HepG2 (cell line): ENCODE measurements at regions not wholly inside any gene's neighbourhood (a gene's known extent, or its start where the extent isn't known, plus 50 kb on each side); places are given as distances from the start of the nearest gene placed in this dataset.

ENCODE experiments used
- ATAC-seq: fragments of 200-7000 bp; cut with Tn5 transposase; 3 replicates; pipeline ENCODE4 v1.9.1; 2020; ENCODE audit warnings: mild to moderate bottlenecking, moderate library complexity
- BruUV-seq: library from RNA; stranded (reverse); fragments of 400-500 nt; replicated peaks from 2 replicates; lab custom pipeline; 2021; lab: Mats Ljungman, UMichigan
- CTCF ChIA-PET: fragments of 300-600 bp; formaldehyde crosslinking; extraction: SDS; loops from one replicate; lab custom pipeline; 2021; ENCODE audit warnings: low total read pairs, inconsistent platforms, low intra/inter-chr PET ratio; lab: Yijun Ruan, JAX
- POLR2A ChIA-PET: fragments of 350-600 bp; sonication (Branson Sonifier 250); formaldehyde crosslinking; loops from one replicate; lab custom pipeline; 2020; ENCODE audit warnings: antibody characterized with exemption, inconsistent platforms; lab: Yijun Ruan, JAX
- DNase-seq: peaks from one replicate; pipeline ENCODE4 v3.0.0-alpha.2; 2015; ENCODE audit warnings: low spot score
- FAIRE-seq: peaks from 3 replicates; lab custom pipeline; 2011; peaks lifted over from hg19 to GRCh38; lab: Jason Lieb, UNC
- H2AFZ ChIP-seq: one replicate; pipeline ENCODE4 v1.6.1; 2011; ENCODE audit warnings: low read length, inconsistent platforms
- H3K27ac ChIP-seq: fragments of 300-600 bp; 3 replicates; pipeline ENCODE4 v1.8.0; 2011; ENCODE audit warnings: mixed run types, mild to moderate bottlenecking, mixed read lengths, low read length, inconsistent platforms; ENCODE audit not compliant: insufficient read depth; ENCODE audit errors: extremely low read length
- H3K27me3 ChIP-seq, 2 experiments: fragments of 200-600 bp in 1 of 2; 2 replicates in 1 of 2; 3 replicates in 1 of 2; pipeline versions ENCODE4 v1.6.0 to v1.8.0; 2011; ENCODE audit warnings: low read length in 2 of 2, mild to moderate bottlenecking in 2 of 2, moderate library complexity in 2 of 2, inconsistent platforms in 1 of 2; ENCODE audit not compliant: insufficient read depth in 2 of 2, control insufficient read depth in 1 of 2
- H3K36me3 ChIP-seq, 2 experiments: fragments of 200-600 bp in 1 of 2; replicated peaks in 1 of 2; 2 replicates in 1 of 2; 3 replicates in 1 of 2; pipeline versions ENCODE4 v1.5.1 to v1.8.0; 2011; ENCODE audit warnings: low read length in 2 of 2, inconsistent platforms in 1 of 2; ENCODE audit not compliant: insufficient read depth in 2 of 2, control insufficient read depth in 1 of 2
- H3K4me1 ChIP-seq: 2 replicates; pipeline ENCODE4 v1.5.1; 2012; ENCODE audit warnings: low read length, inconsistent platforms; ENCODE audit not compliant: insufficient read depth
- H3K4me2 ChIP-seq: 2 replicates; pipeline ENCODE4 v1.6.0; 2011; ENCODE audit warnings: low read depth, low read length, inconsistent platforms
- H3K4me3 ChIP-seq, 3 experiments: fragments of 200-600 bp in 1 of 3; sonication (generic), shearing (Covaris generic) in 1 of 3; replicated peaks in 1 of 3; 2 replicates each; pipeline ENCODE4 v1.5.1; 2011 to 2016; ENCODE audit warnings: low read length in 3 of 3, inconsistent platforms in 2 of 3, low read depth in 2 of 3, mild to moderate bottlenecking in 2 of 3, control low read depth in 1 of 3, mixed read lengths in 1 of 3; ENCODE audit not compliant: insufficient read depth in 1 of 3
- H3K79me2 ChIP-seq: one replicate; pipeline ENCODE4 v1.6.1; 2011; ENCODE audit warnings: low read length, inconsistent platforms; ENCODE audit not compliant: insufficient read depth
- H3K9ac ChIP-seq: 2 replicates; pipeline ENCODE4 v1.6.0; 2011; ENCODE audit warnings: mild to moderate bottlenecking, low read depth, low read length, inconsistent platforms; ENCODE audit not compliant: insufficient read depth
- H3K9me3 ChIP-seq: 2 replicates; pipeline ENCODE4 v1.5.1; 2012; ENCODE audit warnings: mild to moderate bottlenecking, low read length
- H4K20me1 ChIP-seq: 2 replicates; pipeline ENCODE4 v1.6.0; 2011; ENCODE audit warnings: inconsistent platforms, mild to moderate bottlenecking, low read length, moderate library complexity; ENCODE audit not compliant: insufficient read depth
- AKAP8 ChIP-seq: sonication (generic); formaldehyde crosslinking; IDR thresholded peaks from 2 replicates; pipeline ENCODE4 v1.5.1; 2020; ENCODE audit warnings: mild to moderate bottlenecking, missing genetic modification reagents
- CEBPB ChIP-seq: IDR thresholded peaks from 2 replicates; pipeline ENCODE4 v1.6.1; 2011; ENCODE audit warnings: low read depth, low read length, improper control_type of control experiment, borderline replicate concordance
- EHMT2 ChIP-seq: fragments of 200-600 bp; sonication (generic); IDR thresholded peaks from 2 replicates; pipeline ENCODE4 v1.7.0; 2017; ENCODE audit warnings: antibody characterized with exemption, low read depth, low read length, borderline replicate concordance
- GPBP1L1 ChIP-seq: sonication (generic); formaldehyde crosslinking; IDR thresholded peaks from 2 replicates; pipeline ENCODE4 v1.5.0; 2020; ENCODE audit warnings: mild to moderate bottlenecking, missing genetic modification reagents
- HNF1A ChIP-seq, 2 experiments: sonication (generic) in 1 of 2; formaldehyde crosslinking in 1 of 2; IDR thresholded peaks; 2 replicates each; pipeline versions ENCODE4 v1.4.0 to v1.6.1; 2016 to 2020; ENCODE audit warnings: borderline replicate concordance in 1 of 2, low read depth in 1 of 2, mild to moderate bottlenecking in 1 of 2, missing genetic modification reagents in 1 of 2
- HNF1B ChIP-seq: sonication (generic); formaldehyde crosslinking; IDR thresholded peaks from 2 replicates; pipeline ENCODE4 v1.5.1; 2020; ENCODE audit warnings: mild to moderate bottlenecking, moderate library complexity, missing genetic modification reagents
- HOMEZ ChIP-seq: IDR thresholded peaks from 2 replicates; pipeline ENCODE4 v1.6.1; 2016; ENCODE audit warnings: low read depth
- KAT8 ChIP-seq: IDR thresholded peaks from 2 replicates; pipeline ENCODE4 v1.6.1; 2016; ENCODE audit warnings: missing genetic modification reagents, missing compliant biosample characterization
- KLF16 ChIP-seq, 2 experiments: sonication (generic) in 1 of 2; formaldehyde crosslinking in 1 of 2; IDR thresholded peaks; 2 replicates each; pipeline versions ENCODE4 v1.6.1 to v1.8.0; 2016 to 2023; ENCODE audit warnings: missing genetic modification reagents in 2 of 2, missing compliant biosample characterization in 1 of 2
- MAFF ChIP-seq: IDR thresholded peaks from 2 replicates; pipeline ENCODE4 v1.6.1; 2011; ENCODE audit warnings: low read depth, low read length, improper control_type of control experiment
- POGZ ChIP-seq: sonication (generic); formaldehyde crosslinking; IDR thresholded peaks from 2 replicates; pipeline ENCODE4 v1.4.0; 2020; ENCODE audit warnings: mild to moderate bottlenecking, missing genetic modification reagents
- SAP130 ChIP-seq: IDR thresholded peaks from 2 replicates; pipeline ENCODE4 v1.6.1; 2016; ENCODE audit warnings: low read depth
- ZNF225 ChIP-seq: sonication (generic); formaldehyde crosslinking; IDR thresholded peaks from 2 replicates; pipeline ENCODE4 v1.4.0; 2020; ENCODE audit warnings: mild to moderate bottlenecking, missing genetic modification reagents
- WGBS: methylation state at CpG from one replicate; pipeline ENCODE4 v1.1.6; 2017; ENCODE audit warnings: low lambda C conversion rate; 5-methylcytosine and 5-hydroxymethylcytosine counted together
- in situ Hi-C: cut with HindIII; loops from 2 replicates; pipeline ENCODE4 v1.10.0; 2017; ENCODE audit warnings: low pct_unique_long_range_greater_than_20kb; ENCODE audit not compliant: extremely low pct_ligation_motif_present
- intact Hi-C: fragments of 100-400 bp; cut with micrococcal nuclease; formaldehyde crosslinking; loops from one replicate; pipeline ENCODE4 v1.10.0; 2022; ENCODE audit not compliant: unreplicated experiment

GRCh38 chr3:82132210-82133069 lies 371.0 kb upstream of the GBE1 start:
- Histone ChIP-seq H3K27ac (peak overlapping the region; percentile 12), H3K36me3 (no peaks in the 10 kb centered on the region), H3K9me3 (no peaks in the 10 kb centered on the region), H3K27me3 (no peaks in the 10 kb centered on the region), H3K9ac (no peak overlapping the region), H4K20me1 (no peaks in the 10 kb centered on the region; the same call in 1 of the 2 replicates), H3K4me3 (peak overlapping the region in 1 of 3 experiments; percentile 6; a peak in 1 of 6 replicates), H3K4me2 (peak overlapping the region; percentile 39), H3K4me1 (peaks cover 12% of the 10 kb centered on the region), H3K79me2 (no peaks in the 10 kb centered on the region), H2AFZ (no peak overlapping the region)
- ChIA-PET POLR2A (no interaction called here), CTCF (interaction anchor here (0.8 to 1.0 kb wide), 2 partner anchors 222 to 466 kb away, joined by 3 to 4 read pairs; no protein-coding TSS in a partner anchor)
- WGBS, result 36% methylated on average over 3 of the region's 3 CpGs
- in situ Hi-C loops, result loop anchor here (25.0 kb wide), 1 partner anchor 470 kb away; no protein-coding TSS in a partner anchor
- intact Hi-C loops, result loop anchor here (2.0 to 10.0 kb wide), 8 partner anchors 65 to 715 kb away; no protein-coding TSS in a partner anchor
- FAIRE-seq (peak; percentile 51), DNase-seq (peak; percentile 41), ATAC-seq (peak; percentile 99)
- BruUV-seq, result no TSS peak
- TF ChIP-seq HNF1B (CRISPR knock-in tag), result peak; percentile 49
- no peak for TF ChIP-seq GPBP1L1 (CRISPR knock-in tag)
- no peak for TF ChIP-seq AKAP8 (CRISPR knock-in tag)
- TF ChIP-seq HNF1A (IDR thresholded peaks at IDR 0.05; ENCODE audit: low read depth), result peak; percentile 76
- peak; percentile 51; the same call in 1 of the 2 replicates for TF ChIP-seq HNF1A (CRISPR knock-in tag; IDR thresholded peaks at IDR 0.05; ENCODE audit: borderline replicate concordance)
- 0 out of 2 replicates have a peak, but pooled peaks have one; percentile 36 for TF ChIP-seq CEBPB
- no peak for TF ChIP-seq KAT8
- TF ChIP-seq EHMT2, result 0 out of 2 replicates have a peak, but pooled peaks have one; percentile 21
- TF ChIP-seq KLF16 (CRISPR knock-in tag; IDR thresholded peaks at IDR 0.05), result 0 out of 4 replicates have a peak, but pooled peaks of 1 of the 2 experiments have one; percentile 16
- peak; percentile 57; the same call in 1 of the 2 replicates for TF ChIP-seq HOMEZ
- peak; percentile 14; the same call in 1 of the 2 replicates for TF ChIP-seq POGZ (CRISPR knock-in tag)
- 0 out of 2 replicates have a peak, but pooled peaks have one; percentile 13 for TF ChIP-seq SAP130 (CRISPR knock-in tag)
- no peak for TF ChIP-seq ZNF225
- TF ChIP-seq MAFF, result peak; percentile 52; the same call in 1 of the 2 replicates
